Nephron progenitor cell (in vitro differentiated cells): ENCODE measurements at regions not wholly inside any gene's neighbourhood (a gene's known extent, or its start where the extent isn't known, plus 50 kb on each side); places are given as distances from the start of the nearest gene placed in this dataset.

Source experiments
- DNase-seq: peaks from one replicate; pipeline ENCODE4 v3.0.0; 2021
- H3K27ac Mint-ChIP-seq: 2 replicates; pipeline ENCODE4 v1.8.0; 2021; ENCODE audit warnings: mild to moderate bottlenecking, moderate library complexity, mixed read lengths
- H3K27me3 Mint-ChIP-seq: 2 replicates; pipeline ENCODE4 v1.8.0; 2021; ENCODE audit warnings: mild to moderate bottlenecking, low read depth, mixed read lengths; ENCODE audit not compliant: poor library complexity
- H3K36me3 Mint-ChIP-seq: 2 replicates; pipeline ENCODE4 v1.8.0; 2021; ENCODE audit warnings: low read depth, mixed read lengths
- H3K4me1 Mint-ChIP-seq: 2 replicates; pipeline ENCODE4 v1.8.0; 2021; ENCODE audit warnings: mixed read lengths
- H3K4me3 Mint-ChIP-seq: 2 replicates; pipeline ENCODE4 v1.8.0; 2021; ENCODE audit warnings: mild to moderate bottlenecking, moderate library complexity, mixed read lengths
- H3K9me3 Mint-ChIP-seq: 2 replicates; pipeline ENCODE4 v1.8.0; 2021; ENCODE audit warnings: mild to moderate bottlenecking, moderate library complexity, mixed read lengths
- CTCF ChIP-seq: fragments of 200-600 bp; sonication (generic); IDR thresholded peaks from 2 replicates; pipeline ENCODE4 v1.5.0; 2021; ENCODE audit warnings: antibody characterized with exemption

GRCh38 chr7:54674891-54675290 is 84.1 kb downstream of the SEC61G start:
- no peaks in the 10 kb centered on the region for H3K9me3 Mint-ChIP-seq
- DNase-seq: no peak
- H3K36me3 Mint-ChIP-seq: no peaks in the 10 kb centered on the region
- TF ChIP-seq CTCF: no peak
- no peak overlapping the region for H3K4me3 Mint-ChIP-seq
- H3K4me1 Mint-ChIP-seq: no peaks in the 10 kb centered on the region
- no peak overlapping the region for H3K27ac Mint-ChIP-seq
- H3K27me3 Mint-ChIP-seq: peaks cover 29% of the 10 kb centered on the region

- H3K9me3 Mint-ChIP-seq: peaks cover 4% of the 10 kb centered on the region
- H3K27me3 Mint-ChIP-seq: peaks cover 36% of the 10 kb centered on the region
- no peaks in the 10 kb centered on the region for H3K4me1 Mint-ChIP-seq
- H3K4me3 Mint-ChIP-seq: no peak overlapping the region
- H3K27ac Mint-ChIP-seq: no peak overlapping the region
- H3K36me3 Mint-ChIP-seq: no peaks in the 10 kb centered on the region
- TF ChIP-seq CTCF: no peak
- DNase-seq: no peak
Measured at GRCh38 chr7:54672519-54672918, 86.5 kb downstream of the SEC61G start.

DNA sequence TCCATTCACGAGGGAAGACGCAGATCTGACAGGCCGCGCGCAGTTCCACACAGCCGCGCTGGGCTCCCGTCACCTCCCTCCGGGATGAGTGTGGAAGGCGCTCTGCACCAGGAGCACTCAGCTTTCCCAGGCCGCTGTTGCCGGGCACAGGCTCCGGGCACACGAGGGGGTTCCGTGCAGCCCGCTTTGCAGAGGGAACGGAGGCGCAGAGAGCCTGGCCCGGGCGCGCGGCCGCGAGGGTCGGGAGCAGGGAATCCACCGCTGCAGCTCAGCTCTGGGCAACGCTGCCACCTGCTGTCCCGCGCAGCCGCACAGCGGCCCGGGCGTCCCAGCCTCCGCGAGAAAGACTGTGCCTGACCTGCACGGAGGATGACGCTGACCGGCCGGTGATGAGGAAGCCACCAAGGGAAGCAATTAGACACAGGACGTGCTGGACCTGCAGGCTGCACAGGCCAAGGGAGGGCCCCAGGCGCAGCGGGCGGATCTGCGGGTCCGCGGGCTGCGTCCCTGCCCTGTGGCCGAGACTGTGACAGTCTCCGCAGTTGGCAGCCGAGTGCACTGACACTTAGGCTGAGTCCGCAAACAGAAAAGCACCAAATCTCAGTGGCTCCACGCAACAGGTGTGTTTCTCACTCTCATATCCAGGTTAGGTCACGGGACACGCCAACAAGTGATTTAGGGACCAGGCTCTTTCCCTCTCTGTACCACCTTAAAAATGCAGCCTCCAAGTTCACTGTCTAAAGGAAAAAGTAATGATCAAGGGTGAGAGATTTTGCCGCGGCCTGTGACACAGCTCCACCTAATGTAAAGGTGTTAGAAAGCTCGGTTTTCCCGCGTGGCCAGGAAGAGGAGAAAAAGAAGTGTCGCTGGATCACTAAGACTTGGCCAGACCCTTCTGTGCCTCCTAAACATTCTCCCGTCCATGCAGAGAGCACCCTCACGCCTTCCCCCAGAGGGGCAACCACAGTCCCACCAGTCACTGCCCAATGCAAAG is 94.5 kb downstream of the SEC61G start:
- TF ChIP-seq CTCF: peak; percentile 29

DNA sequence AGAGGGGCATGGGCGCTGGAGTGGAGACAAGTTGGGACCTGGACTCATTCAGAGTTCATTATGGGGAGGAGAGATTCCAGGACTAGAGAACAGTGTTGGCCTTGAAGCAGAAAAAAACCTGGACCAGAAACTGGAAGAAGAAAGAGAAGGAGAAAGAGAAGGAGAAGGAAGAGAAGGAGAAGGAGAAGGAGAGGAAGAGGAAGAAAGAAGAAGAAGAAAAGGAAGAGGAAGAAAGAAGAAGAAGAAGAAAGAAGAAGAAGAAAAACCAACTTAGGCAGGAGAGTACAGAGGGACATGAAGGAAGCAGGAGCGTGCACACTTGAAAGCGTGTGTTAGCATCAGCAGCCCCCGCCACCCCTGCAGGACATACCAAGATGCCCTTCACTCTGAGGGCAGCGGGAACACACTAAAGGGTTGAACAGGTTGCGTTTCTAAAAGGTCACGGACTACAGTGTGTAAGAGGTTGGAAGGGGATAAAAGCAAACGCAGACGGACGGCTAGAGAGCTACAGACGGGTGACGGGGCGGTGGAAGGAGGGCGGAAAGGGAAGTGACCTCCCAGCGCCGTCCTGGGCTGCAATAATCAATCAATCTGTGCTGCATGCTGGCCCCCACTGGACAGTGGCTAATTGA is 95.3 kb downstream of the SEC61G start:
- H3K27ac Mint-ChIP-seq: no peak overlapping the region
- peaks cover 7% of the 10 kb centered on the region for H3K9me3 Mint-ChIP-seq
- peaks cover 56% of the 10 kb centered on the region for H3K27me3 Mint-ChIP-seq
- no peak for TF ChIP-seq CTCF
- H3K36me3 Mint-ChIP-seq: no peaks in the 10 kb centered on the region
- peaks cover 21% of the 10 kb centered on the region for H3K4me1 Mint-ChIP-seq
- peak overlapping the region; percentile 90 for H3K4me3 Mint-ChIP-seq
- DNase-seq: no peak

More for the DNA sequence above, 94.5 kb downstream of the SEC61G start:
- peaks cover 11% of the 10 kb centered on the region for H3K9me3 Mint-ChIP-seq
- peak overlapping the region; percentile 90 for H3K4me3 Mint-ChIP-seq
- no peaks in the 10 kb centered on the region for H3K36me3 Mint-ChIP-seq
- H3K4me1 Mint-ChIP-seq: peaks cover 21% of the 10 kb centered on the region
- H3K27ac Mint-ChIP-seq: no peak overlapping the region
- H3K27me3 Mint-ChIP-seq: peaks cover 59% of the 10 kb centered on the region
- peak; percentile 85 for DNase-seq

DNA sequence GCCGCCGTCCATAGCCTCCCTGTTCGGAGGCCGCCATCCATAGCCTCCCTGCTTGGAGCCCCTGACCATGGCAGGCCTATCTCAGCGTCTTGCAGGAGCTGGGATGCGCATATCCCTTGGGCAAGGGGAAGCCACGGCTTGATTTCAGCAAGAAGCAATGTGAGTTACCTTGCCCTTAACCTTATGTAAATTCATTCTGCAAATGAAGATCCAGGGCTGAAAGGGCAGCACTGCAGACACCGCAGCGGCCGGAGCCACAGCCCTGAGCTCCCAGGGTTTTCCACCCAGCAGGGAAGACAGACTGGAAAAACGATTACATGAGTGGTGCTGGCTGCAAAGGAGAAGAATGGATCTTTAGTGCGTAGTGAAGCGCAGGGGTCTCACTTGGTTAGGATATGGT is 95.8 kb downstream of the SEC61G start:
- no peak for TF ChIP-seq CTCF
- Mint-ChIP-seq H3K27me3 (peaks cover 57% of the 10 kb centered on the region), H3K36me3 (no peaks in the 10 kb centered on the region), H3K4me1 (peaks cover 21% of the 10 kb centered on the region), H3K9me3 (peaks cover 7% of the 10 kb centered on the region), H3K27ac (no peak overlapping the region), H3K4me3 (peak overlapping the region; percentile 90)
- no peak for DNase-seq
